ENCODE measurements at regions not wholly inside any gene's neighbourhood (a gene's known extent, or its start where the extent isn't known, plus 50 kb on each side); places are given as distances from the start of the nearest gene placed in this dataset.

DNA sequence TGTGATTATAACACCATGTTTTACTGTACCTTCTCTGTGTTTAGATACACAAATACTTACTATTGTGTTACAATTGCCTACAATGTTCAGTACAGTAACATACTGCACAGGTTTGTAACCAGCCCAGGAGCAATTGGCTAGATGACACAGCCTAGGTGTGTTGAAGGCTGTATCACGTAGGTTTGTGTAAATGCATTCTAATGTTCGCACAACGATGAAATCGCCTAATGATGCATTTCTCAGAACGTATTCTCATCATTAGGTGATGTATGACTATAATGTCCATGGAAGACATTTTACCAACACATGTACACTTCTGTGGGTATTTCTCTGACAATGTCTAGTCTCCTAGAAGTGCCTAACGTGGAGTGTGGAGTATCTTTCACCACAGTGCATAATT is 165.9 kb upstream of the KLF7 start:
- no peak overlapping the region for H3K27ac ChIP-seq (replicated peaks)
- TF ChIP-seq POLR2AphosphoS5 (IDR thresholded peaks at IDR 0.05; ENCODE audit: low read depth) (no peak), GABPA (IDR thresholded peaks at IDR 0.05; ENCODE audit: low read depth) (no peak), SPI1 (IDR thresholded peaks at IDR 0.05; ENCODE audit: borderline replicate concordance, low read depth) (no peak)
- TF ChIP-seq, protein P1, sequence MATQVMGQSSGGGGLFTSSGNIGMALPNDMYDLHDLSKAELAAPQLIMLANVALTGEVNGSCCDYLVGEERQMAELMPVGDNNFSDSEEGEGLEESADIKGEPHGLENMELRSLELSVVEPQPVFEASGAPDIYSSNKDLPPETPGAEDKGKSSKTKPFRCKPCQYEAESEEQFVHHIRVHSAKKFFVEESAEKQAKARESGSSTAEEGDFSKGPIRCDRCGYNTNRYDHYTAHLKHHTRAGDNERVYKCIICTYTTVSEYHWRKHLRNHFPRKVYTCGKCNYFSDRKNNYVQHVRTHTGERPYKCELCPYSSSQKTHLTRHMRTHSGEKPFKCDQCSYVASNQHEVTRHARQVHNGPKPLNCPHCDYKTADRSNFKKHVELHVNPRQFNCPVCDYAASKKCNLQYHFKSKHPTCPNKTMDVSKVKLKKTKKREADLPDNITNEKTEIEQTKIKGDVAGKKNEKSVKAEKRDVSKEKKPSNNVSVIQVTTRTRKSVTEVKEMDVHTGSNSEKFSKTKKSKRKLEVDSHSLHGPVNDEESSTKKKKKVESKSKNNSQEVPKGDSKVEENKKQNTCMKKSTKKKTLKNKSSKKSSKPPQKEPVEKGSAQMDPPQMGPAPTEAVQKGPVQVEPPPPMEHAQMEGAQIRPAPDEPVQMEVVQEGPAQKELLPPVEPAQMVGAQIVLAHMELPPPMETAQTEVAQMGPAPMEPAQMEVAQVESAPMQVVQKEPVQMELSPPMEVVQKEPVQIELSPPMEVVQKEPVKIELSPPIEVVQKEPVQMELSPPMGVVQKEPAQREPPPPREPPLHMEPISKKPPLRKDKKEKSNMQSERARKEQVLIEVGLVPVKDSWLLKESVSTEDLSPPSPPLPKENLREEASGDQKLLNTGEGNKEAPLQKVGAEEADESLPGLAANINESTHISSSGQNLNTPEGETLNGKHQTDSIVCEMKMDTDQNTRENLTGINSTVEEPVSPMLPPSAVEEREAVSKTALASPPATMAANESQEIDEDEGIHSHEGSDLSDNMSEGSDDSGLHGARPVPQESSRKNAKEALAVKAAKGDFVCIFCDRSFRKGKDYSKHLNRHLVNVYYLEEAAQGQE (IDR thresholded peaks at IDR 0.05; ENCODE audit: insufficient replicate concordance, low read depth), result no peak
- TF ChIP-seq, protein P2, sequence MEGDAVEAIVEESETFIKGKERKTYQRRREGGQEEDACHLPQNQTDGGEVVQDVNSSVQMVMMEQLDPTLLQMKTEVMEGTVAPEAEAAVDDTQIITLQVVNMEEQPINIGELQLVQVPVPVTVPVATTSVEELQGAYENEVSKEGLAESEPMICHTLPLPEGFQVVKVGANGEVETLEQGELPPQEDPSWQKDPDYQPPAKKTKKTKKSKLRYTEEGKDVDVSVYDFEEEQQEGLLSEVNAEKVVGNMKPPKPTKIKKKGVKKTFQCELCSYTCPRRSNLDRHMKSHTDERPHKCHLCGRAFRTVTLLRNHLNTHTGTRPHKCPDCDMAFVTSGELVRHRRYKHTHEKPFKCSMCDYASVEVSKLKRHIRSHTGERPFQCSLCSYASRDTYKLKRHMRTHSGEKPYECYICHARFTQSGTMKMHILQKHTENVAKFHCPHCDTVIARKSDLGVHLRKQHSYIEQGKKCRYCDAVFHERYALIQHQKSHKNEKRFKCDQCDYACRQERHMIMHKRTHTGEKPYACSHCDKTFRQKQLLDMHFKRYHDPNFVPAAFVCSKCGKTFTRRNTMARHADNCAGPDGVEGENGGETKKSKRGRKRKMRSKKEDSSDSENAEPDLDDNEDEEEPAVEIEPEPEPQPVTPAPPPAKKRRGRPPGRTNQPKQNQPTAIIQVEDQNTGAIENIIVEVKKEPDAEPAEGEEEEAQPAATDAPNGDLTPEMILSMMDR (IDR thresholded peaks at IDR 0.05; ENCODE audit: insufficient read depth, low read length), result no peak
- H3K4me3 ChIP-seq (replicated peaks; ENCODE audit: insufficient read depth, low read length), result no peak overlapping the region
- no peak for DNase-seq (ENCODE audit: low read depth in 1 of 2, low spot score in 1 of 2)
- H3K27me3 ChIP-seq (ENCODE audit: insufficient read depth, poor library complexity, severe bottlenecking), result no peaks in the 10 kb centered on the region

DNA sequence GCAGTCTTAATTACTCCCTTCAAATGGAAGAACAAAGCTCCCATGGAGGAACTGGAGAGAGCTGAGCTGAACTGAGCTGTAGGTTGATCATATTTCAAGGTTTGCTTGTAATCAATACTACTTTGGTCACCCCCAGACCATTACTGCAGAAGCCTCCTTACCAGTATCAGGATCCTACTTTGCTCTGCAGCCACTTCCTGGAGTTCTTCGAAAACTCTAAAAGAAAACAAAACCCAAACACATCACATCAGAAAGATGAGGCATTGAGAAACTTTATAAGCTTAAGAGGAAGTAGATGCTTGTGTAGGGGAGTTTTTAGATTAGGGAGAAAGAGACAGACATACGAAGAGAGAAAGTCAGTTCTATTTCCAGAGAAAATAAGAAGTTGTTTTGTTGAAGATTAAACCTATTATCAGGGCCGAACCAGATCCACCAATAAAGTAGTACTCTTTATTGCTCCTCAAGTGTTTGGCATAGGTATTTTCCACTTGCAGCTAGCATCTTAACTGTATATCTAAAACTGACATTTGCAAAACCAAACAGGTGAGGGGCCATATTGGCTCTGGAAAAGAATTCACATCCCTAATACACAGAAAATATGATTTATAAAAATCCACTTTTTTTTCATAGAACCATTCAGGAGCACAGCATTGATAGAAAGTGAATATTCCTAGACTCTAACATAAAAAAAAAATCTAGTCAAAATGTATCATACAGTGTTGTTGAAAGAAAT is 166.9 kb upstream of the KLF7 start:
- no peak for DNase-seq (ENCODE audit: low read depth in 1 of 2, low spot score in 1 of 2)
- no peak overlapping the region for H3K4me3 ChIP-seq (replicated peaks; ENCODE audit: insufficient read depth, low read length)

DNA sequence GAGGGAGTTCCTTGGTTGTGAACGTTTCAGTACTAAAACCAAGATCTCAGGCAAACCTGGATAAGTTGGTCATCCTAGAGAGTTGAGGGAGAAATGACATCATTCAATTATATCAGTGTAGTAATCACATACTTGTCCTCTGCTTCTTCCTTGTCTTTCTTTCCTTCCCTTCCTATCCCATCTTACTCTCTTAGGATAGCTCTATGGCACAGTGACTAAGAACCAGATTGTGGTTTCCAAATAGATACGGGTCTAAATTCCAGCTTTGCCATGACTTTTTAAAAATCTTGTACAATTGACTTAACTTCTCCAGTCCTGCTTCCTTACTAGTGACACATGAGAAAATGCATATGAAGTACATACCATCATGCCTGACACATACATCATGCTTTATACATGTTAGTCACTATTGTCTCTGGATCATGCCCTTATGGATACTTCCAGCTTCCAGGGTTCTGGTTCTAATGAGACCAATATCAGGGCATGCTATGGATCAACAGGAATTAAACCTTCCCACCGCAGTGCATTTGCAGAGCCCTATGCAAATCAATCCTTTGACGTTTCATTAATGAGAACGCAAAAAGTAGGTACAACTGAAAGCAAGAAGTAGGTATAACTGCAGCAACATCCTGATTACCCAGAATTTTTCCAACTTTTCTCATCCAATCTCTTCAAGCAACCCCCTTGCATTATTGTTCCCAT is 168.0 kb upstream of the KLF7 start:
- TF ChIP-seq, protein P1 (IDR thresholded peaks at IDR 0.05; ENCODE audit: insufficient replicate concordance, low read depth), result no peak
- TF ChIP-seq, protein P2 (IDR thresholded peaks at IDR 0.05; ENCODE audit: insufficient read depth, low read length), result no peak
- no peak overlapping the region for H3K4me3 ChIP-seq (replicated peaks; ENCODE audit: insufficient read depth, low read length)
- H3K27me3 ChIP-seq (ENCODE audit: insufficient read depth, poor library complexity, severe bottlenecking), result no peaks in the 10 kb centered on the region
- no peak for DNase-seq (ENCODE audit: low read depth in 1 of 2, low spot score in 1 of 2)
- no peak overlapping the region for H3K27ac ChIP-seq (replicated peaks)

More for the DNA sequence above, 166.9 kb upstream of the KLF7 start:
- Histone ChIP-seq H3K27me3 (ENCODE audit: insufficient read depth, poor library complexity, severe bottlenecking) (no peaks in the 10 kb centered on the region), H3K27ac (replicated peaks) (no peak overlapping the region)
- peak; percentile 26; the same call in 1 of the 2 replicates for TF ChIP-seq SPI1 (IDR thresholded peaks at IDR 0.05; ENCODE audit: borderline replicate concordance, low read depth)
- TF ChIP-seq GABPA (IDR thresholded peaks at IDR 0.05; ENCODE audit: low read depth), result no peak
- TF ChIP-seq, protein P1 (IDR thresholded peaks at IDR 0.05; ENCODE audit: insufficient replicate concordance, low read depth), result no peak
- TF ChIP-seq POLR2AphosphoS5 (IDR thresholded peaks at IDR 0.05; ENCODE audit: low read depth), result no peak
- TF ChIP-seq, protein P2 (IDR thresholded peaks at IDR 0.05; ENCODE audit: insufficient read depth, low read length), result no peak

Data from HL-60 (cell line).